ENCODE measurements at regions not wholly inside any gene's neighbourhood (a gene's known extent, or its start where the extent isn't known, plus 50 kb on each side); places are given as distances from the start of the nearest gene placed in this dataset.
"Not testable (repeated sequence)": the region's sequence is repeated elsewhere in the genome, so short reads cannot be mapped to it uniquely, and the experiment has no call there.

- Histone ChIP-seq H3K4me3 (ENCODE audit: low read depth in 1 of 2, low read length in 2 of 2) (no peak overlapping the region), H3K36me3 (ENCODE audit: control insufficient read depth in 1 of 2, insufficient read depth in 2 of 2, low read length in 2 of 2) (no peaks in the 10 kb centered on the region), H3K4me1 (ENCODE audit: control insufficient read depth in 1 of 2, insufficient read depth in 2 of 2, low read length in 2 of 2) (no peaks in the 10 kb centered on the region), H3K27me3 (ENCODE audit: control insufficient read depth in 1 of 2, insufficient read depth in 2 of 2, low read length in 2 of 2) (no peaks in the 10 kb centered on the region), H3K27ac (ENCODE audit: low read depth, low read length) (no peak overlapping the region), H3K9me3 (ENCODE audit: control insufficient read depth in 1 of 2, low read length in 2 of 2) (no peaks in the 10 kb centered on the region), H3K9ac (ENCODE audit: low read depth in 1 of 2, low read length in 2 of 2) (no peak overlapping the region)
Observed at GRCh38 chr22:23500508-23501260, 79.4 kb downstream of the IGLL1 start.

GRCh38 chr22:23499845-23500500 lies 80.1 kb downstream of the IGLL1 start:
- Histone ChIP-seq H3K36me3 (ENCODE audit: control insufficient read depth in 1 of 2, insufficient read depth in 2 of 2, low read length in 2 of 2) (no peaks in the 10 kb centered on the region), H3K27me3 (ENCODE audit: control insufficient read depth in 1 of 2, insufficient read depth in 2 of 2, low read length in 2 of 2) (no peaks in the 10 kb centered on the region), H3K9ac (ENCODE audit: low read depth in 1 of 2, low read length in 2 of 2) (no peak overlapping the region), H3K4me3 (ENCODE audit: low read depth in 1 of 2, low read length in 2 of 2) (no peak overlapping the region), H3K9me3 (ENCODE audit: control insufficient read depth in 1 of 2, low read length in 2 of 2) (no peaks in the 10 kb centered on the region), H3K4me1 (ENCODE audit: control insufficient read depth in 1 of 2, insufficient read depth in 2 of 2, low read length in 2 of 2) (no peaks in the 10 kb centered on the region), H3K27ac (ENCODE audit: low read depth, low read length) (no peak overlapping the region)

DNA sequence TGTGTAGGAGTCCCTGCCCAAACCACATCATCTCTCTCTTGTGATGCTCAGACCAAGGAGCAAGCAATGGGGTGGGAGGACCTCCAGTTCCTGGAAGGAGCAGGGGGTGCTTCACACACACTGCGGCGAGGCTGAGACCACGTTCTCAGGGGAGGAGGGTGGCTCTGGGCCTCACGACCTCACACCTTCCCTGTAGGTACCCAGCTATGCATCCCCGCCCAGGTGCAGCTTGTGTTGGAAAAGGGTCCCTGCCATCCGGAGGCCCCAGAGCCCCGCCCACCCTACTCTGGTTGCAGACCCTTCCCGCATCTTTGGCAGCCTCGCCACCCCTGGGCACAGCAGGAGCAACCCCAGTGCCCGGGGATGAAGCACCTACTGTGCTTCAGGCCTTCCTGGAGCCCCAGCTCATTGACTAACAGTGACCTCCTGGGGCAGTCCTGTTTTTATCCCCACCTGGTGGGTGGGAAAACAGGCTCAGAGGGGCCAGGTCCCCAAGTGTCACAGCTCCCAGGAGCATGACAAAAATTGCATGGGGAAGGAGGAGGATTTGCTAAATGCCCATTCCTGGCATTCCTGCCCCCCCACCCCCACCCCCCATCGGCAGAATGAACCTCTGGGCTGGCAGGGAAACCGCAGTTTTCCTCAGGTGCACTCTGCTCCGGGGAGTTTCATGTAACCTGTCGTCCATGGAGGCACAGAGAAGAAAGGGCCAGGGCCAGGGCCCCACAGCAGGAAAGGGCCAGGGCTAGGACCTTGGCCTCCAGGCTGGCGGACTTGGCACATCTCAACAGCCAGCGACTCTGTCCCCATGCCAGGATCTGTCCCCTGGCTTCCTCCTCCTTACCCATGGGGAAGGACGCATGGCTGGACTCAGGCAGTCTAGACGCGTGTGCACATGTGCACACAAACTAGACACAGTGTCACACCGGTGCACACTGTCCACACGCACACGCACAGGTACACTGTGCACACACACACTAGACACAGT lies 81.0 kb downstream of the IGLL1 start:
- H3K36me3 ChIP-seq (ENCODE audit: control insufficient read depth in 1 of 2, insufficient read depth in 2 of 2, low read length in 2 of 2), result no peaks in the 10 kb centered on the region
- H3K27me3 ChIP-seq (ENCODE audit: control insufficient read depth in 1 of 2, insufficient read depth in 2 of 2, low read length in 2 of 2), result no peaks in the 10 kb centered on the region
- no peak overlapping the region for H3K27ac ChIP-seq (ENCODE audit: low read depth, low read length)
- no peaks in the 10 kb centered on the region for H3K9me3 ChIP-seq (ENCODE audit: control insufficient read depth in 1 of 2, low read length in 2 of 2)
- no peak overlapping the region for H3K9ac ChIP-seq (ENCODE audit: low read depth in 1 of 2, low read length in 2 of 2)
- H3K4me3 ChIP-seq (ENCODE audit: low read depth in 1 of 2, low read length in 2 of 2), result no peak overlapping the region
- no peaks in the 10 kb centered on the region for H3K4me1 ChIP-seq (ENCODE audit: control insufficient read depth in 1 of 2, insufficient read depth in 2 of 2, low read length in 2 of 2)

GRCh38 chr22:23497889-23498288 lies 82.2 kb downstream of the IGLL1 start:
- H3K36me3 ChIP-seq (ENCODE audit: control insufficient read depth in 1 of 2, insufficient read depth in 2 of 2, low read length in 2 of 2); H3K9me3 ChIP-seq (ENCODE audit: control insufficient read depth in 1 of 2, low read length in 2 of 2); H3K4me1 ChIP-seq (ENCODE audit: control insufficient read depth in 1 of 2, insufficient read depth in 2 of 2, low read length in 2 of 2); H3K9ac ChIP-seq (ENCODE audit: low read depth in 1 of 2, low read length in 2 of 2); H3K27me3 ChIP-seq (ENCODE audit: control insufficient read depth in 1 of 2, insufficient read depth in 2 of 2, low read length in 2 of 2); H3K27ac ChIP-seq (ENCODE audit: low read depth, low read length); H3K4me3 ChIP-seq (ENCODE audit: low read depth in 1 of 2, low read length in 2 of 2): not testable (repeated sequence)

- Histone ChIP-seq H3K36me3 (ENCODE audit: control insufficient read depth in 1 of 2, insufficient read depth in 2 of 2, low read length in 2 of 2) (no peaks in the 10 kb centered on the region), H3K4me1 (ENCODE audit: control insufficient read depth in 1 of 2, insufficient read depth in 2 of 2, low read length in 2 of 2) (no peaks in the 10 kb centered on the region), H3K9me3 (ENCODE audit: control insufficient read depth in 1 of 2, low read length in 2 of 2) (no peaks in the 10 kb centered on the region), H3K27ac (ENCODE audit: low read depth, low read length) (no peak overlapping the region), H3K4me3 (ENCODE audit: low read depth in 1 of 2, low read length in 2 of 2) (no peak overlapping the region), H3K27me3 (ENCODE audit: control insufficient read depth in 1 of 2, insufficient read depth in 2 of 2, low read length in 2 of 2) (no peaks in the 10 kb centered on the region), H3K9ac (ENCODE audit: low read depth in 1 of 2, low read length in 2 of 2) (no peak overlapping the region)
Observed at GRCh38 chr22:23497016-23497885, 82.8 kb downstream of the IGLL1 start.

DNA sequence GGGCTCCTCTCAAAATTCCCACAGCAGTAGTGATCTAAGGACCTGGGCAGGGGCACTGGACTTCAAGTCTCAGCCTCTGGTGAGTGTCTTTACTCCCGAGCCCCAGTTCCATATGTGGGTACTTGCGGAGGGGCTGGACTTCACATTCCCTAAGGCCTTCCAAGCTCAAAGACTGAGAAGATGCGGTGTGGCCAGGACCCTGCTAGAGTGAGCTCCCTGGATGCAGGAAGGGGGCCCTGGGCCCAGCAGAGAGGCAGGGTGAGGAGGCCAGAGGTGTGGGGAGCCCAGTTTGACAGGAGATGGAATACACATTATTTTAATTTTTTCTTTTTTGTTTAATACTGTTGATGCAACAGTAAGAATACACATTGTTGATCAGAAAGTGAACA lies 83.7 kb downstream of the IGLL1 start:
- H3K4me1 ChIP-seq (ENCODE audit: control insufficient read depth in 1 of 2, insufficient read depth in 2 of 2, low read length in 2 of 2), result no peaks in the 10 kb centered on the region
- H3K4me3 ChIP-seq (ENCODE audit: low read depth in 1 of 2, low read length in 2 of 2), result no peak overlapping the region
- H3K27ac ChIP-seq (ENCODE audit: low read depth, low read length), result no peak overlapping the region
- H3K27me3 ChIP-seq (ENCODE audit: control insufficient read depth in 1 of 2, insufficient read depth in 2 of 2, low read length in 2 of 2), result no peaks in the 10 kb centered on the region
- no peaks in the 10 kb centered on the region for H3K36me3 ChIP-seq (ENCODE audit: control insufficient read depth in 1 of 2, insufficient read depth in 2 of 2, low read length in 2 of 2)
- H3K9me3 ChIP-seq (ENCODE audit: control insufficient read depth in 1 of 2, low read length in 2 of 2), result no peaks in the 10 kb centered on the region
- H3K9ac ChIP-seq (ENCODE audit: low read depth in 1 of 2, low read length in 2 of 2), result no peak overlapping the region

DNA sequence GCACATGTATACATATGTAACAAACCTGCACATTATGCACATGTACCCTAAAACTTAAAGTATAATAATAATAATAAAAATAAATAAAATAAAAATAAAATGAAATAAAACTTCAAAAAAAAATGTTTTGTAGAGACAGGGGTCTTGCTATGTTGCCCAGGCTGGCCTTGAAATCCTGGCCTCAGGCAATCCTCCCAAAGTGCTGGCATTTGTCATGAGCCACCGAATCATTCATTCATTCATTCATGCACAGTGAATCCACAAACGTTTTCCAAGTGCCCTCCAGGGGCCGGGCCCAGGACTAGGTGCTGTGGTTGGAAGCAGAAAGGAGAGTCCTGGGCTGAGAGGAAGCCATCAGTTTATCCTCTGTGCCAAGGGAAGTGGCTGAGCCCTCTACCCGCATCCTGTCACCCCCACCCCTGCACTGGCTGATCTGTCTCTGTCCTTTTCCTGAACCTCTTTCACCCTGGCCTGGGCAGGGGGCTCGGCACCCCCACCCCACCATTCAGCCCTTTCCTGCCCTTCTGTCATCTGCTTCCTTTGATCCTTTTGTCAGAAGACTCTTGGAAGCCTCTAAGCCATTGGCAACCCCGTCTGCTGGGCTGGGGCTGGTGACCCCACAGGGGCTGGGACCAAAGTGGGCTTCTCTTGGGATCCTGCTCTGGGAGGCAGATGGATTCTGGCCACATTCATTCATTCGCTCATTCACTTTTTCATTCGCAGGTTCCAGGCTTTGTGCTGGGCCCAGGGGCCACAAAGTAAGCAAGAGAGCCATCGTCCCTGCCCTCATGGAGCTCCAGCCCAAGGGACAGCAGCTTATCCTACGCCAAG lies 84.3 kb downstream of the IGLL1 start:
- H3K4me1 ChIP-seq (ENCODE audit: control insufficient read depth in 1 of 2, insufficient read depth in 2 of 2, low read length in 2 of 2), result no peaks in the 10 kb centered on the region
- no peak overlapping the region for H3K9ac ChIP-seq (ENCODE audit: low read depth in 1 of 2, low read length in 2 of 2)
- H3K36me3 ChIP-seq (ENCODE audit: control insufficient read depth in 1 of 2, insufficient read depth in 2 of 2, low read length in 2 of 2), result no peaks in the 10 kb centered on the region
- H3K4me3 ChIP-seq (ENCODE audit: low read depth in 1 of 2, low read length in 2 of 2), result no peak overlapping the region
- H3K9me3 ChIP-seq (ENCODE audit: control insufficient read depth in 1 of 2, low read length in 2 of 2), result no peaks in the 10 kb centered on the region
- H3K27ac ChIP-seq (ENCODE audit: low read depth, low read length), result no peak overlapping the region
- no peaks in the 10 kb centered on the region for H3K27me3 ChIP-seq (ENCODE audit: control insufficient read depth in 1 of 2, insufficient read depth in 2 of 2, low read length in 2 of 2)

DNA sequence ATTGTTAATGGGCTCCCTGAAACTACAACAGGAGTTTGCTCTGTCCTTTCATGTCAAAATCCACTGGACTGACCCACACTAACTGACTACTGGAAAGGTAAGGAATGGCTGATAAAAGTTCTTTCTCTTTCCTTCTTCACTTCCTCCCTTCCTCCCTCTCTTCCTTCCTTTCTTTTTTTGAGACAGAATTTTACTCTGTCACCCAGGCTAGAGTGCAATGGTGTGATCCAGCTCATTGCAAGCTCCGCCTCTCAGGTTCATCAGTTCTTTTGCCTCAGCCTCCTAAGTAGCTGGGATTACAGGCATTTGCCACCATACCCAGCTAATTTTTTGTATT lies 85.2 kb downstream of the IGLL1 start:
- Histone ChIP-seq H3K27me3 (ENCODE audit: control insufficient read depth in 1 of 2, insufficient read depth in 2 of 2, low read length in 2 of 2) (no peaks in the 10 kb centered on the region), H3K9me3 (ENCODE audit: control insufficient read depth in 1 of 2, low read length in 2 of 2) (no peaks in the 10 kb centered on the region), H3K9ac (ENCODE audit: low read depth in 1 of 2, low read length in 2 of 2) (no peak overlapping the region), H3K4me3 (ENCODE audit: low read depth in 1 of 2, low read length in 2 of 2) (no peak overlapping the region), H3K27ac (ENCODE audit: low read depth, low read length) (no peak overlapping the region), H3K36me3 (ENCODE audit: control insufficient read depth in 1 of 2, insufficient read depth in 2 of 2, low read length in 2 of 2) (no peaks in the 10 kb centered on the region), H3K4me1 (ENCODE audit: control insufficient read depth in 1 of 2, insufficient read depth in 2 of 2, low read length in 2 of 2) (no peaks in the 10 kb centered on the region)

DNA sequence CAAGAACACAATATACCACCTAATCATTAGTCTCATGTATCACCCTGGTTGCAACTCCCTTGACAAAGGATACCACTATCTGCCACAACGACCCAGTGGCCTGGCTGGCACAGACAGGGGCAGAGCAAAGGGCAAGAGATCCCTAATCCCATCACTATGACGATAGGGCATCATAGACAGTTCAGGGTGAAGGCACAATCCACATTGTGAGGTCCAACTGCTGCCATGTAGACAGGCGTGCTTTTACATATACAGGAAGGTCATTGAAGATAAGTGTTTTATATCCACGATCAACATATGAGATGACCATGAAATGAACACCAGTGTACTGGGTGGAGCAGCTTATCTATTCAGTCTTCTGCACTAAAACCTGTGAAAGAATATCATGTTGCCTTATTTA lies 94.6 kb downstream of the IGLL1 start:
- H3K36me3 ChIP-seq (ENCODE audit: control insufficient read depth in 1 of 2, insufficient read depth in 2 of 2, low read length in 2 of 2), result no peaks in the 10 kb centered on the region
- no peak overlapping the region for H3K9ac ChIP-seq (ENCODE audit: low read depth in 1 of 2, low read length in 2 of 2)
- H3K27me3 ChIP-seq (ENCODE audit: control insufficient read depth in 1 of 2, insufficient read depth in 2 of 2, low read length in 2 of 2), result peaks cover 0 to 4% of the 10 kb centered on the region in 2 donors
- H3K27ac ChIP-seq (ENCODE audit: low read depth, low read length), result no peak overlapping the region
- H3K4me1 ChIP-seq (ENCODE audit: control insufficient read depth in 1 of 2, insufficient read depth in 2 of 2, low read length in 2 of 2), result no peaks in the 10 kb centered on the region
- no peak overlapping the region for H3K4me3 ChIP-seq (ENCODE audit: low read depth in 1 of 2, low read length in 2 of 2)
- H3K9me3 ChIP-seq (ENCODE audit: control insufficient read depth in 1 of 2, low read length in 2 of 2), result no peaks in the 10 kb centered on the region
